GM19372 (cell line): ENCODE measurements at regions not wholly inside any gene's neighbourhood (a gene's known extent, or its start where the extent isn't known, plus 50 kb on each side); places are given as distances from the start of the nearest gene placed in this dataset.
"Not testable (repeated sequence)": the region's sequence is repeated elsewhere in the genome, so short reads cannot be mapped to it uniquely, and the experiment has no call there.

Experiments used
- ATAC-seq: cut with Tn5 transposase; IDR thresholded peaks from one replicate; pipeline ENCODE4 v1.9.1; 2021; ENCODE audit warnings: mild to moderate bottlenecking, low read depth, moderate library complexity; ENCODE audit not compliant: unreplicated experiment

GRCh38 chr20:11976966-11977365 lies 59.3 kb downstream of the BTBD3 start:
- no peak for ATAC-seq

DNA sequence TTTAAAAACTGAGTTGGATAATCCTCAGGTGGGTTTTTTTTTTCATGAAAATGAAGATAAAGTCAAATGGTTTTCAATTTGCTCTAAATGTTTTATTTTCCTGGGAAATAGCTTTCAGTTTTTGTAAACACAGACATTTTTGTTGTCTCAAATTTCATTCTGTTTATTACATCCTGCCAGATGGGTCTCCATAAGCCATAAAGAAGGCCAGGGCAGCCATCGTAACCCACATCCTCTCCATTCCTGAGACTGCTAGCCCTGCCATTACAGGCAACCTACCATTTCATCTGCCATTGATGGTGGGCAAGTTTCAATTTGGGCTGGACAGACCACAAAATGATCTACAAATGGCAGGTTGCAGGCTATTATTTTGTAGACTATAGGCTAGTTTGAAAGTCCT lies 60.8 kb downstream of the BTBD3 start:
- no peak for ATAC-seq

DNA sequence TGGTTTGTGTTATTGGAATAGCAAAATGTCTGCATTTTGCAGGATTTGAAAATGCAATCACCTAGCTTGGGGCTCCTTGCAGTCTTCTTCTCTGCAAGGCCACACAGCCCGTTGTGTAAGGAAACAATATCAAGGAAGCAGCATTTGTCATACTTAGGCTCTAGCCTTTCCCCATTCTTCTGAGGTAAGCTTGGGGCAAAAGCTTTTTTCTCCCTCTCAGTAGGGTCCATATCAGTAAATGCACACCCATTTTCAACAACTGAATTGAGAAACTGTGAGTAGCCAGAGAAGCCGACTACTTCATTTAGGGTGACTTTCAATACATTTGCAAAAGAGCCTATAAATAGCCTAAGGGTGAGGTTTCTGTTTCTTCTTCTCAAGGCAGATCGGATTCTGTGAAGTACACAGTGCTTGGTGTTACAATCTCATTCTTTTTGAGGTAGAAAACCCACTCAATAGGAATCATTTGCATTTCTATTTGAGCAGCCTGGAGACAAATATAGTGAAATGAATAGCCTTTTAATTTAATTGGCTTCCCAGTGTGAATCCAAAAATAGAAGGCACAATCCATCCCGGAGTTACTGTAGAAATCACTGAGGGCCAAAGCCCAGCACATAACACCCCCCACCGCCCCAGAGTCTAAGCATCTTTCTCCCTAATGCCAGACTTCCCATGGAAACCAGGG lies 61.8 kb downstream of the BTBD3 start:
- no peak for ATAC-seq

- ATAC-seq = no peak
Measured at GRCh38 chr20:11980263-11980662, 62.6 kb downstream of the BTBD3 start.

- no peak for ATAC-seq
Measured at GRCh38 chr20:11981366-11981947, 63.8 kb downstream of the BTBD3 start.

DNA sequence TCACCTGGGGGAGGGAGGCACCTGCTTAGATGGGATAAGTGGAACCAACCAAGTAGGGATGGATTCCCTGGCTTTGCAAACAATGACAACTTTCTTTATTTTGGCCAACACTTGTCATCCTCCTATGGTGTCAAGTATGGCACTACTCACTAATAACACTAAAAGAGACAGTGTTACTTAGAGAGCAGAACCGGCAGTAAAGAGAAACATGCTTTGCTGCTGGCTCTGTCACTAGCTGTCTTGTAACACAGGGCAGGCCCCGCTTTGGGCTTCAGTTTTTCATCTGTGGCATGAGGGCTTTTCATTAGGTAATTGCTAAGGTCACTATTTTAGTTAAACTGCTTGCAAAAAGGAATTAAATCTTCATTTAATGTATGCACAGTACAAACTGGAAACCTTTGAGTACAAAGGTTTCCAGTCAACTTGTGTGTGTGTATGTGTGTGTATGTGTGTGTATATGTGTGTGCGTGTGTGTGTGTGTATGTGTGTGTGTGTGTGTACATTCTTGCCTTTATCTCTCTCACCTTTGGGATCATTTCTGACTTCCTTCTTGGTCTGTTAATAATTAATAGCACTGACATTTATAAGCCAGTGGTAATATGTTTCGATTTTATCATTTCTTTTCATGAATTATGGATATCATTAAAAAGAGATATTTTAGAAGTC lies 64.7 kb downstream of the BTBD3 start:
- no peak for ATAC-seq

DNA sequence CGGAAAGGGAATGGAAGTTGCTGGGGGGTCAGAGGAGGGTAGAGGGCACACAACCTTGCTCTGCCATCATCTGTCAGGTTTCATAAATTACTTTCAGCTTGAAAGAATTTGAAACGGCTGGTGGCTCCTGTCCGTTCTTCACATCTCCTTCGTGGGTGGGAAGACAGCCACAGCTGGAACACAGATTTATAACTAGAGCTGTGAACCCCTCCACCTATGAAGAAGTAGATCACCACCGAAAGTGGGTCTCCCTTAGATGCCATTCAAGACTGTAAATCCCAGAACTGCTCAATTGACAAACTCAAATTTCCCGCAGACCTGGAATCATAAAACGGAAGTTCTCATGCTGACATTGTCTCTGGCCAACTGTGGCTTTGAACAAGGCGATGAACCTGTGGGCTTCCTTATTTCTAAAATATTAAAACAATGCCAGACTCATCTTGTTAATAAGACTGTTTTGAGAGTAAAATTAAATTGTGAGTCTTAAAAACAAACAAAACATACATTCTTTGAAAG lies 65.3 kb downstream of the BTBD3 start:
- no peak for ATAC-seq

GRCh38 chr20:11986954-11987353 lies 69.3 kb downstream of the BTBD3 start:
- no peak for ATAC-seq

- ATAC-seq = no peak
Measured at GRCh38 chr20:11987526-11987925, 69.8 kb downstream of the BTBD3 start.

- no peak for ATAC-seq
Measured at GRCh38 chr20:11989018-11989771, 71.5 kb downstream of the BTBD3 start.

DNA sequence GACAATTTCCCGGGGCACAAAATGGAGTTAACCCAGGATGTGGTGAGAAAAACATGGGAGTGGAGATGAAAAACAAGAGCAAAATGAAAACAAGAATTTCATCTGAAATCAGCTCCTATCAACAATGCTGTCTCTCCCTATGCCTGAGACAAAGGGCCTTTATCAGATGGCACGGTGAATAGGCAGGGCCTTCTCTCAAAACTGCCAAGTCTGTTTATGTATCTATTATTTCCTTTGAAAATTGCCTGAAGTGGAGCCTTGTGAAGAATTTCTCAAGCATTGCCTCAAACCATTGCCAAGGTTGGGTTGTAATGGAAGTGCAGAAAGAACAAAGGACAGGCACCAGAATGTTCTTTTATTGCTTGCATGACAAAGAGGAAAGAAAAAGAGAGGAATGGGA lies 74.7 kb downstream of the BTBD3 start:
- ATAC-seq = no peak

DNA sequence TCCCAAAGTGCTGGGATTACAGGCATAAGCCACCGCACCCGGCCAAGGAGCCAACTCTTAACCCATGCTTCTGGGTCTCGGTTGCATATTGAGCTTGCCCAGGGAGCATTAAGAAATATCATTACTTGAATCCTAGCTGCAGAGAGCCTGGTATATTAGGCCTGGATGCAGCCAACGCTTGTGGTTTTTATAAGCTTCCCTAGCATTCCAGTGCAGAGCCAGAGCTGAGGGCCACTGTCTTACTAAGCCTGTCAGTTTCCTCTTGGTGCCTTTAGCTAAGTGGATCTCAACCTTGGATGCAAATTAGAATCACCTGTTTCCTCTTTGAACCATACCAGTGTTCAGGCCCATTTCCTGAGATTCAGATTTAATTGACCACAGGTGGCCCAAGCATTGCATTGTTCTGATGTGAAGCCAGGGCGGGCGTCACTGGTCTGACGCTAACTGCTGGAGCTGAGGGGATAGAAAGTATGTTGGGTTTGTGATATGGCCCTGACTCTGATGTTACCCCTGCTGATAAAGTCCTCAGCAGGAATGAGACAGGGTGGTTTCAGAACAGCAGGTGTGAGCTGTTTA lies 76.3 kb downstream of the BTBD3 start:
- no peak for ATAC-seq

DNA sequence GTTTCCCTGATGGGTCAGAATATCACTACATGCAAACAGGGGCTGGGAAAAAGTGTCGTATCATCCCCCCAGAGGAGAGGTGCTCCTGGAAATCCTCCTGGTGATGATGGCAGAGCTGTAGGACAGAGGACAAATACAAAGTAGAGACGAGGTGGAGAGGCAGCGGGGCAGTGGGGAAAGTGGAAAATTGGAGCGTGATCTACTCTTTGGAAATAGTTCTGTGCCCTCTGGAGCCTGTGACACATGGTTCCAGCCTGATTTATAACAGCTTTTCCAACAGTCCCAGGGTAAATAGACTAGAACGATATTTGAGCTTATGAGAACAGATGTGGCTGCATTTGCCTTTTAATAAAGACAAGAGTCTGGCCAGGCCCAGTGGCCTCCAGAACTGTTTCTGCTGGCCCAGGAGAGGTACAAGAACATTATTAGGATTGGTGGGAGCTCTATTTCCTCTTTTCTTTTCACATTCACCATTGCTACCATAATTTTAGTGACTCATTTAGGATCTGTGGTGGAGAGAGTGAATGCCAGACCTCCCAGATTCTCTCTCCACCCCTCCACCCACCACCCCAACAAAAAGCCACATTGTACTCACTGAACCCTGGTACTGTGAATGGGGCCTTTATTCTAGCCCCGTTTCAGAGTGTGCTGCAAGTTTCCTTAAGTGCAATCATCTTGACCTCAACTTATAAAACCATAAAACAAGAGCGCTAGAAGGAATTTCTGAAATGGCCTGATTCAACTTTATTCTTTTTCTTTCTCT lies 78.3 kb downstream of the BTBD3 start:
- ATAC-seq = no peak

GRCh38 chr20:12004776-12005175 lies 87.1 kb downstream of the BTBD3 start:
- ATAC-seq = not testable (repeated sequence)

- no peak for ATAC-seq
Measured at GRCh38 chr20:12012241-12013222, 94.8 kb downstream of the BTBD3 start.

GRCh38 chr20:12014276-12014675 lies 96.6 kb downstream of the BTBD3 start:
- ATAC-seq = no peak

DNA sequence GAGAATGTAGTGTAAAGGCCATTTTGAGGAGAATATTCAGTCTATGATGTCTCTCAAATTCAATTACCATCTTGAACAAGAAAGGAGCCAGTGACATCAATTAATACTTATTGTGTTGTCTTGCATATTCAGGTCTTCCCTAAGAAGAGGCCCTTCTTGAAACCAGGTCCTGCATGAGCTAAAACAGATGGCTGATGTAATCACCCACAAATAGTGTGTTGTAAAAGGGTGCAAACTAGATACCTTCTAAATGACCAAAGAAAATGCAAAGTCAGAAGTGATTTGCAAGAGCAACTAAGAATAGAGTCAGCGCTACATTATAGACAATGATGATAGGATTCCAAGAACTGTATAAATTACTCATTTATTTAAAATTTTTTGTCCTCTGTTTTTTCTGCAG lies 97.0 kb downstream of the BTBD3 start:
- no peak for ATAC-seq

DNA sequence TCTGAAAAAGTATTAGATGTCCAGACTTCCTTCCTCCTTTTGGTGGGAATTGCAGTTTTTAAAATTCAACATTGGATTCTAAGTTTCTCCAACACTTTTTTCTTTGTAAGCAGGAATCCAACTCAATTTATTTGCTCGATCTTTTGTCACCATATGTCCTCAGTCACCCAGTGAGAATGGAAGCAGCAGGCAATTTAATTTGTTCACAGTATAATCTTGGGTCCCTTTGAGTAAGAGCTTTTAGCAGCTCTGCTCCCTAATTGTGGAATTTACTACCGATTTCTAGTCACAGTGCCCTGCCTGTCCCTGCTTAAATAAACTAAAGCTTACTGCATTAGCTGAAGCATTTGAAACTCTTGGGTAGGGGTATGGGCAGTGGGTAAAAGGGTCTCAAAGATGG lies 98.6 kb downstream of the BTBD3 start:
- no peak for ATAC-seq

DNA sequence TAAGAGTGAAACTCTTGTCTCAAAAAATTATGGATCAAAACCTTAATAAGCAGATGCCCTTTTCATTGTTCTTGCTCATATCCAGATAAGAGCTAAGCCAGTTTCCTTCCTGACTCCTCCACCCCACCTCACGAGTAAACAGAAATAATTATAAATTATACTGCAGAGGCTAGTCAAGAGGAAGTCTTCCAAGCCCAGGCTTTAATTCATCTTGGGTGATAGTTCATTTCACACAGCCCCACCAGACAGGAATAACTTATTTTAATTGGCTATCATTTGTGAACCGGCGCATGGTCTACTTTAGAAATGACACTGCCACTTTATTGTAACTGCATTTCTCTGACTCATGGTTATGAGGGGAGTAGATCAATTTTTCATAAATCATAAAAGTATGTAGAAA lies 102.0 kb downstream of the BTBD3 start:
- no peak for ATAC-seq
